K562 (cell line): ENCODE measurements at regions not wholly inside any gene's neighbourhood (a gene's known extent, or its start where the extent isn't known, plus 50 kb on each side); places are given as distances from the start of the nearest gene placed in this dataset.

Experiments used
- CCAR2 ChIP-seq: fragments of 200-400 bp; formaldehyde crosslinking; IDR thresholded peaks from 2 replicates; pipeline ENCODE4 v1.6.1; 2017; ENCODE audit warnings: mild to moderate bottlenecking, low read depth, low read length
- PBX2 ChIP-seq, 2 experiments: IDR thresholded peaks in 1 of 2; conservative IDR thresholded peaks in 1 of 2; 2 replicates each; pipeline ENCODE4 v1.6.1; 2016; ENCODE audit warnings: low read depth in 2 of 2, mild to moderate bottlenecking in 1 of 2, missing compliant biosample characterization in 1 of 2, missing genetic modification characterization in 1 of 2, moderate library complexity in 1 of 2
- U2AF2 ChIP-seq: fragments of 200-400 bp; formaldehyde crosslinking; optimal IDR thresholded peaks from 2 replicates; pipeline ENCODE3; 2017; ENCODE audit warnings: low read depth, mild to moderate bottlenecking, low read length
- ZKSCAN8 ChIP-seq: fragments of 200-800 bp; sonication (Bioruptor generic); IDR thresholded peaks from 2 replicates; pipeline ENCODE4 v1.6.1; 2016; ENCODE audit warnings: missing genetic modification characterization, missing compliant biosample characterization
- TF ChIP-seq, protein P1 (sequence below): fragments of 200-600 bp; sonication (generic); IDR thresholded peaks from one replicate; pipeline ENCODE4 v1.6.1; 2012; ENCODE audit warnings: mild to moderate bottlenecking, low read depth, low read length, inconsistent platforms
- TF ChIP-seq, protein P2 (sequence below): fragments of 250-450 bp; sonication (Bioruptor Pico); IDR thresholded peaks from 2 replicates; pipeline ENCODE4 v1.5.0; 2021

DNA sequence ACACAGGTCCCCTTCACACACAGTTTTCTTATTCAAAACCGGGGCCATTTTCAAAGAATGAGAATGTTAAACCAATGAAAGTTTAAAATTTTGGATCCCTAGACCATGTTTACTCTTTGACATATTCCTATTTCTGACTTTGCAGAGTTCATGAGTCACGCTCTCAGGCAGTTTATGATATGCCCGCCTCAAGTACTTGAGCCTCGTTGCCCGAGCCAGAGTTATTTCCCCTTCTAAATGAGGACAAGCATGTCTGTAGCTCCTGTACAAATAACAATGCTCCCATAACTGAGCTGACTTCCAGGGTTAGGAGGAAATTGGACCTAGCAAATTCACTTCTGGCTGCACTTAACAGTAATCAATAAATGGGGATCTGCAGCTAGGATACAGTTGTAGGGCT is 87.9 kb upstream of the PDE1C start (continued):
- TF ChIP-seq, protein P1, sequence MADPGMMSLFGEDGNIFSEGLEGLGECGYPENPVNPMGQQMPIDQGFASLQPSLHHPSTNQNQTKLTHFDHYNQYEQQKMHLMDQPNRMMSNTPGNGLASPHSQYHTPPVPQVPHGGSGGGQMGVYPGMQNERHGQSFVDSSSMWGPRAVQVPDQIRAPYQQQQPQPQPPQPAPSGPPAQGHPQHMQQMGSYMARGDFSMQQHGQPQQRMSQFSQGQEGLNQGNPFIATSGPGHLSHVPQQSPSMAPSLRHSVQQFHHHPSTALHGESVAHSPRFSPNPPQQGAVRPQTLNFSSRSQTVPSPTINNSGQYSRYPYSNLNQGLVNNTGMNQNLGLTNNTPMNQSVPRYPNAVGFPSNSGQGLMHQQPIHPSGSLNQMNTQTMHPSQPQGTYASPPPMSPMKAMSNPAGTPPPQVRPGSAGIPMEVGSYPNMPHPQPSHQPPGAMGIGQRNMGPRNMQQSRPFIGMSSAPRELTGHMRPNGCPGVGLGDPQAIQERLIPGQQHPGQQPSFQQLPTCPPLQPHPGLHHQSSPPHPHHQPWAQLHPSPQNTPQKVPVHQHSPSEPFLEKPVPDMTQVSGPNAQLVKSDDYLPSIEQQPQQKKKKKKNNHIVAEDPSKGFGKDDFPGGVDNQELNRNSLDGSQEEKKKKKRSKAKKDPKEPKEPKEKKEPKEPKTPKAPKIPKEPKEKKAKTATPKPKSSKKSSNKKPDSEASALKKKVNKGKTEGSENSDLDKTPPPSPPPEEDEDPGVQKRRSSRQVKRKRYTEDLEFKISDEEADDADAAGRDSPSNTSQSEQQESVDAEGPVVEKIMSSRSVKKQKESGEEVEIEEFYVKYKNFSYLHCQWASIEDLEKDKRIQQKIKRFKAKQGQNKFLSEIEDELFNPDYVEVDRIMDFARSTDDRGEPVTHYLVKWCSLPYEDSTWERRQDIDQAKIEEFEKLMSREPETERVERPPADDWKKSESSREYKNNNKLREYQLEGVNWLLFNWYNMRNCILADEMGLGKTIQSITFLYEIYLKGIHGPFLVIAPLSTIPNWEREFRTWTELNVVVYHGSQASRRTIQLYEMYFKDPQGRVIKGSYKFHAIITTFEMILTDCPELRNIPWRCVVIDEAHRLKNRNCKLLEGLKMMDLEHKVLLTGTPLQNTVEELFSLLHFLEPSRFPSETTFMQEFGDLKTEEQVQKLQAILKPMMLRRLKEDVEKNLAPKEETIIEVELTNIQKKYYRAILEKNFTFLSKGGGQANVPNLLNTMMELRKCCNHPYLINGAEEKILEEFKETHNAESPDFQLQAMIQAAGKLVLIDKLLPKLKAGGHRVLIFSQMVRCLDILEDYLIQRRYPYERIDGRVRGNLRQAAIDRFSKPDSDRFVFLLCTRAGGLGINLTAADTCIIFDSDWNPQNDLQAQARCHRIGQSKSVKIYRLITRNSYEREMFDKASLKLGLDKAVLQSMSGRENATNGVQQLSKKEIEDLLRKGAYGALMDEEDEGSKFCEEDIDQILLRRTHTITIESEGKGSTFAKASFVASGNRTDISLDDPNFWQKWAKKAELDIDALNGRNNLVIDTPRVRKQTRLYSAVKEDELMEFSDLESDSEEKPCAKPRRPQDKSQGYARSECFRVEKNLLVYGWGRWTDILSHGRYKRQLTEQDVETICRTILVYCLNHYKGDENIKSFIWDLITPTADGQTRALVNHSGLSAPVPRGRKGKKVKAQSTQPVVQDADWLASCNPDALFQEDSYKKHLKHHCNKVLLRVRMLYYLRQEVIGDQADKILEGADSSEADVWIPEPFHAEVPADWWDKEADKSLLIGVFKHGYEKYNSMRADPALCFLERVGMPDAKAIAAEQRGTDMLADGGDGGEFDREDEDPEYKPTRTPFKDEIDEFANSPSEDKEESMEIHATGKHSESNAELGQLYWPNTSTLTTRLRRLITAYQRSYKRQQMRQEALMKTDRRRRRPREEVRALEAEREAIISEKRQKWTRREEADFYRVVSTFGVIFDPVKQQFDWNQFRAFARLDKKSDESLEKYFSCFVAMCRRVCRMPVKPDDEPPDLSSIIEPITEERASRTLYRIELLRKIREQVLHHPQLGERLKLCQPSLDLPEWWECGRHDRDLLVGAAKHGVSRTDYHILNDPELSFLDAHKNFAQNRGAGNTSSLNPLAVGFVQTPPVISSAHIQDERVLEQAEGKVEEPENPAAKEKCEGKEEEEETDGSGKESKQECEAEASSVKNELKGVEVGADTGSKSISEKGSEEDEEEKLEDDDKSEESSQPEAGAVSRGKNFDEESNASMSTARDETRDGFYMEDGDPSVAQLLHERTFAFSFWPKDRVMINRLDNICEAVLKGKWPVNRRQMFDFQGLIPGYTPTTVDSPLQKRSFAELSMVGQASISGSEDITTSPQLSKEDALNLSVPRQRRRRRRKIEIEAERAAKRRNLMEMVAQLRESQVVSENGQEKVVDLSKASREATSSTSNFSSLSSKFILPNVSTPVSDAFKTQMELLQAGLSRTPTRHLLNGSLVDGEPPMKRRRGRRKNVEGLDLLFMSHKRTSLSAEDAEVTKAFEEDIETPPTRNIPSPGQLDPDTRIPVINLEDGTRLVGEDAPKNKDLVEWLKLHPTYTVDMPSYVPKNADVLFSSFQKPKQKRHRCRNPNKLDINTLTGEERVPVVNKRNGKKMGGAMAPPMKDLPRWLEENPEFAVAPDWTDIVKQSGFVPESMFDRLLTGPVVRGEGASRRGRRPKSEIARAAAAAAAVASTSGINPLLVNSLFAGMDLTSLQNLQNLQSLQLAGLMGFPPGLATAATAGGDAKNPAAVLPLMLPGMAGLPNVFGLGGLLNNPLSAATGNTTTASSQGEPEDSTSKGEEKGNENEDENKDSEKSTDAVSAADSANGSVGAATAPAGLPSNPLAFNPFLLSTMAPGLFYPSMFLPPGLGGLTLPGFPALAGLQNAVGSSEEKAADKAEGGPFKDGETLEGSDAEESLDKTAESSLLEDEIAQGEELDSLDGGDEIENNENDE, result no peak
- TF ChIP-seq, protein P2, sequence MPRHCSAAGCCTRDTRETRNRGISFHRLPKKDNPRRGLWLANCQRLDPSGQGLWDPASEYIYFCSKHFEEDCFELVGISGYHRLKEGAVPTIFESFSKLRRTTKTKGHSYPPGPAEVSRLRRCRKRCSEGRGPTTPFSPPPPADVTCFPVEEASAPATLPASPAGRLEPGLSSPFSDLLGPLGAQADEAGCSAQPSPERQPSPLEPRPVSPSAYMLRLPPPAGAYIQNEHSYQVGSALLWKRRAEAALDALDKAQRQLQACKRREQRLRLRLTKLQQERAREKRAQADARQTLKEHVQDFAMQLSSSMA (CRISPR knock-in tag), result no peak
- TF ChIP-seq CCAR2 (no peak), ZKSCAN8 (CRISPR knock-in tag) (no peak), PBX2 (CRISPR knock-in tag; IDR thresholded peaks at IDR 0.05; ENCODE audit: low read depth) (no peak), PBX2 (tag; conservative IDR thresholded peaks at IDR 0.05; ENCODE audit: low read depth) (no peak), U2AF2 (no peak)
